ENCODE measurements at regions not wholly inside any gene's neighbourhood (a gene's known extent, or its start where the extent isn't known, plus 50 kb on each side); places are given as distances from the start of the nearest gene placed in this dataset.
"Not testable (repeated sequence)": the region's sequence is repeated elsewhere in the genome, so short reads cannot be mapped to it uniquely, and the experiment has no call there.

- Histone ChIP-seq H3K36me3 (no peaks in the 10 kb centered on the region), H3K9me3 (no peaks in the 10 kb centered on the region), H3K27ac (no peak overlapping the region), H3K27me3 (no peaks in the 10 kb centered on the region), H3K4me3 (no peak overlapping the region), H3K4me1 (no peaks in the 10 kb centered on the region)
- intact Hi-C loops (cut with DNase I), result no loop called here
- 86 to 90% methylated on average over 4 of the region's 4 CpGs for WGBS, 2 donors
- no peak for DNase-seq
- TF ChIP-seq EP300 (IDR thresholded peaks at IDR 0.05), result no peak
- no peak for TF ChIP-seq POLR2A (IDR thresholded peaks at IDR 0.05)
Measured at GRCh38 chr2:200194746-200195145, 111.7 kb upstream of the SPATS2L start.

- Histone ChIP-seq H3K27ac (no peak overlapping the region), H3K4me1 (no peaks in the 10 kb centered on the region), H3K27me3 (no peaks in the 10 kb centered on the region), H3K4me3 (no peak overlapping the region), H3K9me3 (no peaks in the 10 kb centered on the region), H3K36me3 (no peaks in the 10 kb centered on the region)
- TF ChIP-seq CTCF (IDR thresholded peaks at IDR 0.05) (no peak), POLR2A (IDR thresholded peaks at IDR 0.05) (no peak), EP300 (IDR thresholded peaks at IDR 0.05) (no peak), POLR2AphosphoS5 (IDR thresholded peaks at IDR 0.05) (no peak)
- 52 to 86% methylated on average over 2 of the region's 2 CpGs for WGBS, 2 donors
- intact Hi-C loops (cut with DNase I), result no loop called here
- DNase-seq, result no peak
Measured at GRCh38 chr2:200199005-200199404, 107.5 kb upstream of the SPATS2L start.

- Histone ChIP-seq H3K4me1 (no peaks in the 10 kb centered on the region), H3K27me3 (no peaks in the 10 kb centered on the region), H3K9me3 (no peaks in the 10 kb centered on the region), H3K36me3 (no peaks in the 10 kb centered on the region), H3K4me3 (no peak overlapping the region), H3K27ac (no peak overlapping the region)
- DNase-seq, result no peak
- TF ChIP-seq CTCF (IDR thresholded peaks at IDR 0.05), result no peak
- intact Hi-C loops (cut with DNase I), result no loop called here
- WGBS, 2 donors, result 82 to 83% methylated on average over 4 of the region's 4 CpGs
Measured at GRCh38 chr2:200199576-200200263, 106.8 kb upstream of the SPATS2L start.

DNA sequence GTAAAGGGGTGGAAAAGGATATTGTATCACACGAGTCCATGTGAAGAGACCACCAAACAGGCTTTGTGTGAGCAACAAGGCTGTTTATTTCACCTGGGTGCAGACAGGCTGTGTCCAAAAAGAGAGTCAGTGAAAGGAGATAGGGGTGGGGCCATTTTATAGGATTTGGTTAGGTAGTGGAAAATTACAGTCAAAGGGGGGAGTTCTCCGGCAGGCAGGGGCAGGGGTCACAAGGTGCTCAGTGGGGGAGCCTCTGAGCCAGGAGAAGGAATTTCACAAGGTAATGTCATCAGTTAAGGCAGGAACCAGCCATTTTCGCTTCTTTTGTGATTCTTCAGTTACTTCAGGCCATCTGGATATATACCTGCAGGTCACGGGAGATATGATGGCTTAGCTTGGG is 104.7 kb upstream of the SPATS2L start:
- H3K36me3 ChIP-seq; DNase-seq; H3K27ac ChIP-seq; H3K9me3 ChIP-seq; H3K4me3 ChIP-seq; H3K27me3 ChIP-seq; intact Hi-C loops (cut with DNase I); H3K4me1 ChIP-seq: not testable (repeated sequence)
- whole genome bisulfite sequencing, 2 donors, result 86 to 89% methylated on average over 4 of the region's 4 CpGs

DNA sequence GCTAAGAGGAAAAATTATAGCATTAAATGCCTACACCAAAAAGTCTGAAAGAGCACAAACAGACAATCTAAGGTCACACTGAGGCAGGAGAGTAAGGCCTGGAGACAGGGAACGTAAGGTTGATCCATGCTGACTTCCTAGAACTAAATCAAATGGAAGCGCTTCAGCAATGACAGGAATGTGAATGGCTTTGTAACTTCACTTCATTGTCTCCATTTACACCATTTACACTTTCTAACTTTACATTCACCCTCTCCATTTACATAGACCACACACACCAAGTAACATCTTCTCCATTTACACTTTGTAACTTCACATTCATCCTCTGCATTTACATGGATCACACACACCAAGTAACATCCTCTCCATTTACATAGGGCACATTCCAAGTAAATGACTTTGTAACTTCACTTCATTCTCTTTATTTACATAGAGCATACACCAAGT is 103.1 kb upstream of the SPATS2L start:
- H3K4me1 ChIP-seq, result no peaks in the 10 kb centered on the region
- no peaks in the 10 kb centered on the region for H3K27me3 ChIP-seq
- intact Hi-C loops (cut with DNase I), result no loop called here
- no peak for DNase-seq
- H3K9me3 ChIP-seq, result peaks cover 0 to 2% (median 0%) of the 10 kb centered on the region in 4 donors
- no peak for TF ChIP-seq EP300 (IDR thresholded peaks at IDR 0.05)
- no peak for TF ChIP-seq POLR2AphosphoS5 (IDR thresholded peaks at IDR 0.05)
- TF ChIP-seq POLR2A (IDR thresholded peaks at IDR 0.05), result no peak
- no peak for TF ChIP-seq CTCF (IDR thresholded peaks at IDR 0.05)
- 98 to 100% methylated on average over 2 of the region's 2 CpGs for WGBS, 2 donors
- no peaks in the 10 kb centered on the region for H3K36me3 ChIP-seq
- no peak overlapping the region for H3K27ac ChIP-seq
- no peak overlapping the region for H3K4me3 ChIP-seq

DNA sequence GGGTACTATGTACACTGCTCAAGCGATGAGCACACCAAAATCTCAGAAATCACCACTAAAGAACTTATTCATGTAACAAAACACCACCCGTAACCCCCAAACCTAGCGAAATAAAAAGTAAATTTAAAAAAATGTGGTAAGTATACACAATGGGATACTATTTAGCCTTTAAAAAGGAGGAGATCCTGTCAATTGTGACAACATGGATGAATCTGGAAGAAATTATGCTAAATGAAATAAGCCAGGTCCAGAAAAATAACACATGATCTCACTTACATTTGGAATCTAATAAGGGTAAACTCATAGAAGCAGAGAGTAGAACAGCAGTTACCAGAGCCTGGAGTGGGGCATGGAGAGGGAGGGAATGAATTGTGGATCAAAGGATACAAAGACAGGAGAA is 98.5 kb upstream of the SPATS2L start:
- Histone ChIP-seq H3K27me3 (no peaks in the 10 kb centered on the region), H3K4me3 (no peak overlapping the region), H3K4me1 (no peaks in the 10 kb centered on the region), H3K9me3 (peaks cover 0 to 2% (median 0%) of the 10 kb centered on the region in 4 donors), H3K27ac (no peak overlapping the region), H3K36me3 (no peaks in the 10 kb centered on the region)
- intact Hi-C loops (cut with DNase I), result no loop called here
- TF ChIP-seq EP300 (IDR thresholded peaks at IDR 0.05), result no peak
- no peak for TF ChIP-seq POLR2AphosphoS5 (IDR thresholded peaks at IDR 0.05)
- TF ChIP-seq CTCF (IDR thresholded peaks at IDR 0.05), result no peak
- no peak for TF ChIP-seq POLR2A (IDR thresholded peaks at IDR 0.05)
- WGBS, 2 donors, result 46 to 64% methylated on average over 3 of the region's 3 CpGs
- DNase-seq, result no peak
